Umbilical cord (tissue), 1 donor: ENCODE measurements at regions not wholly inside any gene's neighbourhood (a gene's known extent, or its start where the extent isn't known, plus 50 kb on each side); places are given as distances from the start of the nearest gene placed in this dataset.
"Not testable (repeated sequence)": the region's sequence is repeated elsewhere in the genome, so short reads cannot be mapped to it uniquely, and the experiment has no call there.

ENCODE experiments used
- DNase-seq: peaks from one replicate; pipeline ENCODE4 v3.0.0-alpha.2; 2015; ENCODE audit warnings: low spot score

DNA sequence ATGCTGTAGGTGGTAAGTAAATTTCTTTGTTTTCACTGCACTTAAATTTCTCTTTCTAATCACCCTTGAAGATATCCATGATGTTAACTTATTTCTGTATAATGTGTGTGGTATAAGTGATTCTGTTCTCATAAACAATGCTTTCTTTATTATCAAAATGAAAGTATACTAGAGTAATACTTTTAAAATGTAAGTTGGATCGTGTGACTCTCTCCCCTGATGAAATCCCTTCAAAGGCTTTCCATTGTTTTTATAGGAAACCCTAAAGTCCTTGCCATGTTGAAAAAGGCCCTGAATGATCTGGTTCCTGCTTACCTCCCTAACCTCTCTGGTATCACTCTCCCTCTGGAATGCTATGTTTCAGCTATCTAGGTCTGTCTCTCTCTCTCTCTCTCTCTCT lies 191.1 kb upstream of the LHX8 start:
- DNase-seq: no peak

GRCh38 chr1:74946388-74946787 lies 187.8 kb upstream of the LHX8 start:
- no peak for DNase-seq

- not testable (repeated sequence) for DNase-seq
Measured at GRCh38 chr1:74949348-74949747, 184.8 kb upstream of the LHX8 start.

- not testable (repeated sequence) for DNase-seq
Measured at GRCh38 chr1:74951981-74952380, 182.2 kb upstream of the LHX8 start.

- no peak for DNase-seq
Measured at GRCh38 chr1:74952786-74953185, 181.4 kb upstream of the LHX8 start.

DNA sequence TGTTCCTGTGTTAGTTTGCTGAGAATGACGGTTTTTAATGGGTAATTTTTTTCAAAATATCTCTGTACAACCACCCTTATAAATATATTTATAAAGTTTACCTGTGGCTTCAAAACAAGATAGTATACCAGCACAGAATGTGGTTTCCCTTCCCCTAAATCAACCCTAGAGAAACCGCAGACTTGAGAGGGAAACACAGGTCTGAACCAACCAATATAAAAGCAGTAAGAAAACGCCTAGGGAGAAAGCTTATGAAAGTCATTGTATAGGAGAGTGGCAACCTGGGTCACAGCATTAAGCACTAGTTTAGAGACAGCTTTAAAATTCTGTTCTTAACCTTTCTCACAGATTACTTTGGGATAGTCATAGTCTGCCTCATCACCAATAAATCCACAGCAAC lies 180.6 kb upstream of the LHX8 start:
- no peak for DNase-seq

GRCh38 chr1:74963120-74963519 lies 171.1 kb upstream of the LHX8 start:
- no peak for DNase-seq

GRCh38 chr1:74964508-74965102 lies 169.6 kb upstream of the LHX8 start:
- peak; percentile 35 for DNase-seq

DNA sequence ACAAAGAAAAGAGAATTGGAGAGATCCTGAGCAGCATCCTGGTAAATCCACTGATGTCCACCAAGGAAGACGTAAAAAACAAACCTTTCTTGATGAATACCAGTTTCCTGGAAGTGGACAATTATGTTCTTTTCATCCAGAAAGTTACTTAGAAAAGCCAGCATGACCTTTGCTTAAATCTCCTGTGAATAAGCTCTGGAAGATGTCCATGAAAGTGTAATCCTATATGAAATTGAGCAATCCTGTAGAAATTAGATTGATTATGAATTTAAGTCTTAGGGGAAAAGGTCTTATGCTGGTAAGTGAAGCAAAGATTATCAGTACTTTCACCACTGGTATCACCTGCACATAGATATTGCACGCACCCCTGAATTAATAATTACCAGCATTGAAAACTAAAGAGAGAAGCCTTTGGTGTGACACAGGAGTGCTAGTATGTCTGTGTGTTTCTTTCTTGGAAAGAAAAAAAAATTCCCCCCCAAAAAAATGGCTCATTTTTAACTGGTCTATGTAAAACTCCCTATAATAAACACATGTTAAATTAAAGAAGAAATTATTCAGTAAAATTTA lies 164.5 kb upstream of the LHX8 start:
- DNase-seq: no peak

DNA sequence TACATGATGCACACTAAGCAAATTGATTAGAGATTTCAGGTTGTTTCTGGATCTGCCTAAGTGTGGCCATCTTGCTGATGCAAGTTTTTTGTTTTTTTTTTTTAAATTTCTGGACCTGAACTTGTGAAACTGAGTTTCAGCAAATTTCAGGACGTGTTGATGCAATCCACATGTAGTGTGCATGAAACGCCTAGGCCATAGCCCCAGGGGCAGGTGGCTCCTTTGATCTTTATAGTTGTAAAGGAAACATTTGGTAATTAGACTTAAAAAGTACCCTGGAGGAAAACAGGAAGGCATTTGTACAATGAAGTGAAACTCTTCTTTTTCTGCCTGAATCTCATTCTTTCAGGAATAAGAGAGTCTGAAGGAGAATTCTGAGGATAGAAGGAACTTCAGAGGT lies 162.2 kb upstream of the LHX8 start:
- DNase-seq: no peak

DNA sequence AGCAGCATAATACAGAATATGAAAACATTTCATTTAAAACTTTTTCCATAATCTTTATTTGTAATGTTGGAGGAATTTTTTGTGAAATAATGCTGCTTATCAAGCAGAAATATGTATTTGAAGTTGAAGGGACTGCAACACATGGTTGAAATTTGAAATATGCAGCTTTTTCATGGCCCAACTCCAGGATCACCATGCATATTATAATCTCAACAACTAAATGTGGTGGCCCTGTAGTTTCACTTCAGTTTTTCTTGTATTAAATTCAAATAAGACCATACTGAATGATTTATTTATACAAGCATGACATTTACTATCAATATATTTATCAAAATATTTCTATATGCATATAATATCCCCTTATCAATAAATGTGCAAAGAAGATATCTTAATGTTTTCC lies 157.7 kb upstream of the LHX8 start:
- no peak for DNase-seq

DNA sequence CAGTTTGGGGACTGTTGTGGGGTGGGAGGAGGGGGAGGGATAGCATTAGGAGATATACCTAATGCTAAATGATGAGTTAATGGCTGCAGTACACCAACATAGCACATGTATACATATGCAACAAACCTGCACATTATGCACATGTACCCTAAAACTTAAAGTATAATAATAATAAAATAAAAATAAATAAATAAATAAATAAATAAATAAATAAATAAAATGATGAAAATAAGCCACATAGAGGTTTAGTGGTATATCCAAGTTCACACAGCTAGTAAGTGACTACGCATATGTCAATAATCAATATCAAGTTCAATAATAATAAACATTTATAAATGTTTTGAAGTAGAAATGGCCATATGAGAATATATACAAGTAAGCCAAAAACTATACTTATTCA lies 141.7 kb upstream of the LHX8 start:
- DNase-seq: not testable (repeated sequence)

GRCh38 chr1:74995821-74996220 lies 138.4 kb upstream of the LHX8 start:
- DNase-seq: no peak

GRCh38 chr1:75010547-75010946 lies 123.6 kb upstream of the LHX8 start:
- DNase-seq: no peak

DNA sequence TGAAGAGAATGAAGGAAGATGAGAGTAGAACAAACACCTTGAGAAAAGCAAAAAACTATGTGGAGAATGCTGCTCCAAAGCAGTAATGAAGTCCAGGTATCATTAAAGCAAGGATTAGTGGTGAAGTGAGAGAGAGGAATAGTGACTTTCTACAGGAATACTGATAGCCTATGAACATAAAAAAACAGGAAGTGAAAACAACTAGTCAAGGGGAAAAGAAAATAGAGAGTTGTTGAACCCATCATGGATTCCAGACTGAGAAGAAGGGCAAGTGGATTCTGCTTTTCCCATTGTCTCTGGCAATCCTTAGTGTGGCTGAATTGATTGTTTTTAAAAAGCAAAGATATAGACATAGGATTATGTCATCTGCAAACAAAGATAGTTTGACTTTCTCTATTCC lies 119.9 kb upstream of the LHX8 start:
- DNase-seq: no peak

DNA sequence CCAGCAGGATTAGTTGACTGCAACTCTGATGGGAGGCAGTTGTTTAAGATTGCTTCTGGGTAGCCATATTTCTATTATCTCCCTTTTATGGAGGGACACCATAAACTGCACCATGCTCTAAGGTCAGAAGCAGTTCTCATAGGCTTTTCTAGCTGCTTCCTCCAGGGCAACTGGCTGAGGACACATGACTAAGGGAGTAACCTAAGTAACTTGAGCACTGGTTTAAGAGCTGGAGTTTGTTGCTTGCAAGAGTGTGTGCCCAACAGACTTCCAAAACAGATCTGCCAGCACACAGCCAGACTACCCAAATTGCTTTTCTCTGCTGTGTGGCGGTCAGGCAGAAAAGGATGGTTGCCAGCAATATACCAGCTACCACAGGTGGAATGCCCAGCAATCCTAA lies 111.2 kb upstream of the LHX8 start:
- no peak for DNase-seq

DNA sequence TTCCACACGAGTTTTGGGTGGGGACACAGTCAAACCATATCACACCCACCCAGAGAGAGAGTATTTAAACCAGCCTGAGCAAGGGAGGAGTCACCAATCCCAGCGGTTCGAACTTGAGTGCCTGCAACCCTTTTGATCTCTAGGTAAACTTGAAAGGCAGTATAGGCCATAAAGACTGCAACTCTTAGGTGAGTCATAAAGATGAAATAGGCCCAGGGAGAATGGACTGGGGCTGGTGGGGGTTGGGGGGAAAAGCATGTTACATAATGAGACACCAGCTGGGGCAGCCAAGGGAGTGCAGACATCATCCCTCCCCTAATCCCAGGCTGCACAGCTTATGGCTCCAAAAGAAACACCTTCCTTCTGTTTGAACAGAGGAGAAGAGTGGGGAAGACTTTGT lies 99.8 kb upstream of the LHX8 start:
- DNase-seq: no peak

- no peak for DNase-seq
Measured at GRCh38 chr1:75035536-75035935, 98.7 kb upstream of the LHX8 start.

DNA sequence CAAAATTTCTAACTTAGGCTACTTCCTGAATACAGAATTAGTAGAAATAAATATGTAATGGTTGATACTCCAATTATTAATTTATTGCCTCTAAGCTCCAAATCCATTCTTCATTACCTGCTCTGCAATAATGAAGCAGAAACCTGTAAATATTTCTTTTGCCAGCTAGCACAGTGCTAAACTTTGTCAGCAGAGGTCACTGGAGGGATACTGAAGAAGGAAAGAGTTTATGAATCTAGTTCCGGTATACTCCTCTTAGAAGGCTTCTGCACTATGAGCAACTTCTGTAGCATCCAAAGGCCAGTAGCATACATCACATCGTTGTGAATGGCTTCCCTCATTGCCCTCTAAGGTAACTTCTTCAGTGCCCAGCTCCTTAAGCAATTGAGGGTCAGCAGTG lies 81.0 kb upstream of the LHX8 start:
- no peak for DNase-seq

- no peak for DNase-seq
Measured at GRCh38 chr1:75058424-75058823, 75.8 kb upstream of the LHX8 start.

- DNase-seq: no peak
Measured at GRCh38 chr1:75062111-75062510, 72.1 kb upstream of the LHX8 start.

DNA sequence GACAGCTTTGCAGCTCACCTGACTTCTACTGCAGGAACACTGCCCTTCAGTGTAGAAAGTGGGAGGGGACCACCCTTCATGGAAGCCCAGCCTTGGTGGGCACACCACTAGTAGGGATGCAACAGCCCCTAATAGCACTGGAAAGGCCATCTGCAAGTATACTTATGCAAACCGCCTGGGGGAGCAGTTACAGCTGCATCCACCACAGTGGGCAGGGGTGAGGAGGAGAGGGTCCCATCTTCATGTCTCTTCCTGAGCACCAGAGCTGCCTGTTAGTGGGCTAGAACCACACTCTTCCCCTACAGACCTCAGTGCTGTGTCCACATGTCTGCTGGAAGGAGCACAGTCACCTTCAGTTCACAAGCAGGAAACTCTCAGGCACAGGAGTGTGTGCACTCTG lies 66.2 kb upstream of the LHX8 start:
- DNase-seq: no peak

DNA sequence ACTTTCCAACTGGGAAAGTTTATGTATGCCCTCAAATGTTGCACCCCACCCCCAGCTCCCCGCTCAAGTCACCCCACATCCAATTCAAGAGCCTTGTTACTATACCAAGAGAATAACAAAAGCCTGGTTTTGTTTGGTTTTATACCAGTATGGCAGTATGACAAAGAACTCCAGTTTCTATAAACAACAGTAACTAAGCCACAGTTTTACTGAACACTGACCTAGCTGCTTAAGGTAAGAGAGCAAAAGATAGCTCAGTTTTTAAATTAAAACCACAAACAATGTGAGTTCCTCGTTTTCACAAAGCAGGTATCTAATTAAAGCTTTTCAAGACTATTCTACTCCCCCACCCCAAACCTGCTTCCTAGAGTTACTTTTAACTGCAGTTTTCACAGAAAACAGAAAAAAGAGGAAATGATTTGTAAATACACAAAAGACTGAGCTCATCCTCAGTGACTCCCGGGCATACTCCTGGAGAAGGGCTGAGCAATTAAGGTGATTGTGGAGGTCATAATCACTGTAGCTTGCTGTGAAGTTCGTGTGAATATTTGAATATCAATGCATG lies 59.3 kb upstream of the LHX8 start:
- no peak for DNase-seq
